ENCODE measurements at regions not wholly inside any gene's neighbourhood (a gene's known extent, or its start where the extent isn't known, plus 50 kb on each side); places are given as distances from the start of the nearest gene placed in this dataset.

- no peak for DNase-seq
These were observed 194.7 kb upstream of the RREB1 start for GRCh38 chr6:6912817-6913744.

GRCh38 chr6:6915219-6915618, 192.5 kb upstream of the RREB1 start:
- no peak for DNase-seq

GRCh38 chr6:6915813-6916547, 191.8 kb upstream of the RREB1 start:
- DNase-seq: peak; percentile 75 to 82

GRCh38 chr6:6916598-6916997, 191.2 kb upstream of the RREB1 start:
- DNase-seq: no peak

- no peak for DNase-seq
These were observed 189.4 kb upstream of the RREB1 start for GRCh38 chr6:6918216-6918983.

- no peak for DNase-seq
These were observed 188.6 kb upstream of the RREB1 start for GRCh38 chr6:6919173-6919572.

GRCh38 chr6:6920114-6920986, 187.4 kb upstream of the RREB1 start:
- DNase-seq: no peak

GRCh38 chr6:6920987-6921313, 186.8 kb upstream of the RREB1 start:
- no peak for DNase-seq

- no peak for DNase-seq
These were observed 185.6 kb upstream of the RREB1 start for GRCh38 chr6:6922166-6922565.

GRCh38 chr6:6923605-6924004, 184.2 kb upstream of the RREB1 start:
- DNase-seq: no peak

GRCh38 chr6:6924708-6925107, 183.1 kb upstream of the RREB1 start:
- no peak for DNase-seq

GRCh38 chr6:6925391-6926164, 182.2 kb upstream of the RREB1 start:
- DNase-seq: no peak

- DNase-seq: no peak
These were observed 180.9 kb upstream of the RREB1 start for GRCh38 chr6:6926856-6927255.

- peak; percentile 87 to 90 for DNase-seq
These were observed 180.0 kb upstream of the RREB1 start for GRCh38 chr6:6927521-6928361.

- no peak for DNase-seq
These were observed 177.4 kb upstream of the RREB1 start for GRCh38 chr6:6930223-6930880.

- DNase-seq: no peak
These were observed 176.4 kb upstream of the RREB1 start for GRCh38 chr6:6931071-6932025.

- no peak for DNase-seq
These were observed 175.4 kb upstream of the RREB1 start for GRCh38 chr6:6932341-6932740.

GRCh38 chr6:6932968-6933367, 174.8 kb upstream of the RREB1 start:
- DNase-seq: no peak
